Heart right ventricle (tissue), 16 donors: ENCODE measurements at regions not wholly inside any gene's neighbourhood (a gene's known extent, or its start where the extent isn't known, plus 50 kb on each side); places are given as distances from the start of the nearest gene placed in this dataset.

ENCODE experiments used
- ATAC-seq, 8 donors: fragments of 200-7000 bp; cut with Tn5 transposase; one replicate each; pipeline ENCODE4 v1.9.1; 2020; ENCODE audit warnings: mild to moderate bottlenecking in 8 of 8, moderate library complexity in 8 of 8, moderate number of reproducible peaks in 1 of 8
- DNase-seq, 2 donors: peaks; one replicate each; pipeline ENCODE4 v3.0.0-alpha.2; 2020
- H3K27ac ChIP-seq, 10 donors: fragments of 200-600 bp; sonication (generic) in 2 of 10; one replicate each; pipeline versions ENCODE4 v1.5.0 to v1.8.0; 2020 to 2022; ENCODE audit warnings: mild to moderate bottlenecking in 3 of 10
- H3K27me3 ChIP-seq, 7 donors: fragments of 200-600 bp; one replicate each; pipeline ENCODE4 v1.8.0; 2021 to 2022; ENCODE audit warnings: mild to moderate bottlenecking in 2 of 7
- H3K36me3 ChIP-seq, 9 donors: fragments of 200-600 bp; sonication (generic) in 1 of 9; one replicate each; pipeline versions ENCODE4 v1.5.0 to v1.8.0; 2020 to 2022; ENCODE audit warnings: mild to moderate bottlenecking in 2 of 9
- H3K4me1 ChIP-seq, 9 donors: fragments of 200-600 bp; sonication (generic) in 1 of 9; one replicate each; pipeline versions ENCODE4 v1.5.0 to v1.8.0; 2020 to 2022; ENCODE audit warnings: mild to moderate bottlenecking in 4 of 9
- H3K4me3 ChIP-seq, 10 donors: fragments of 200-600 bp; sonication (generic) in 2 of 10; one replicate each; pipeline versions ENCODE4 v1.5.0 to v1.8.0; 2020 to 2022; ENCODE audit warnings: mild to moderate bottlenecking in 7 of 10, moderate library complexity in 2 of 10
- H3K9me3 ChIP-seq, 11 donors: fragments of 200-600 bp in 10 of 11; sonication (generic) in 2 of 11; one replicate each; pipeline versions ENCODE4 v1.5.0 to v1.8.0; 2013 to 2022; ENCODE audit warnings: mild to moderate bottlenecking in 2 of 11, control low read depth in 1 of 11, moderate library complexity in 1 of 11
- WGBS, 2 donors: extraction: QIAGEN DNeasy Blood & Tissue Kit; methylation state at CpG; one replicate each; pipeline ENCODE4 v1.1.7; 2013; ENCODE audit warnings: inconsistent platforms in 1 of 2; 5-methylcytosine and 5-hydroxymethylcytosine counted together
- intact Hi-C, 10 donors: fragments of 100-400 bp; cut with DNase I; formaldehyde crosslinking; loops; one replicate each; pipeline versions ENCODE4 v1.11.1 to v1.14.2; 2022
- TF ChIP-seq, protein P1 (sequence below), 9 donors: fragments of 200-600 bp; sonication (generic) in 2 of 9; IDR thresholded peaks; one replicate each; pipeline versions ENCODE4 v1.5.0 to v1.8.0; 2021 to 2022; ENCODE audit warnings: antibody characterized with exemption in 9 of 9, mild to moderate bottlenecking in 5 of 9, moderate library complexity in 1 of 9
- donor health status: Arrhythmogenic right ventricular cardiomyopathy.
- donor health status: ischemic (EF 13 %, LVEDD 7.1; RV severe dilation, severe dysfunction).
- donor health status: healthy with polysubstance abuse.
- donor health status: DM: no; HTN: yes; CAD: no.
- donor health status: DM: no; HTN: no; CAD: no.
- donor health status: ischemic (EF 25% LVEDD 6.9; RV normal size, moderate dysfunction).
- donor health status: ischemic (EF 25% LVEDD 5.7; RV mildly dilated, moderate dysfunction).
- donor health status: healthy.
- donor health status: DM: yes; HTN: yes; CAD: no.
- donor health status: Ischemic cardiomyopathy.
- donor health status: ischemic (EF 35%, LVEDD 5.7; RV mildly dilated, moderate dysfunction).
- donor health status: nonischemic (EF 11% LVEDD 7.7; RV severe dilation, severe dysfunction).
- donor health status: DM: yes; HTN: yes; CAD: no.
- donor health status: PGD.
- donor health status: ischemic (EF 29% LVEDD 5.4; RV normal size, mild dysfunction).
- donor health status: nonischemic (EF 23%, LVEDD 6.1; RV moderate dilation, normal function).

DNA sequence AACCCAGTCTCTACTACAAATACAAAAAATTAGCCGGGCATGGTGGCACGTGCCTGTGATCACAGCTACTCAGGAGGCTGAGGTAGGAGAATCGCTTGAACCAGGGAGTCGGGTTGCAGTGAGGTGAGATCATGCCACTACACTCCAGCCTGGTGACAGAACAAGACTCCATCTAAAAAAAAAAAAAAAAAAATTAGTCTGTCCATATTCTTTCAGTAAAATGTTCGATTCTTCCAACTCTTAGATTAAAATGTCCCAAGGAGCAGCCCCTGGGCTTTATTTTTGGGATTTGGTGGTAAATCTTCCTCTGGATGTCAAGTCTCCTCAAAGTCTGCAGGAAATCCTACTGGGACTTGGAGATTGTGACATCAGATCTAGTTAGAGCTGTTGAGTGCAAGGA, 101.0 kb upstream of the EEF1E1 start:
- ATAC-seq, result no peak
- DNase-seq, result no peak
- H3K36me3 ChIP-seq, result no peaks in the 10 kb centered on the region
- WGBS, 2 donors, result 81 to 87% methylated on average over 5 of the region's 5 CpGs
- H3K27me3 ChIP-seq, result peaks cover 0 to 19% (median 3%) of the 10 kb centered on the region in 7 donors
- H3K4me1 ChIP-seq, result no peaks in the 10 kb centered on the region
- no peak overlapping the region for H3K27ac ChIP-seq
- H3K4me3 ChIP-seq, result no peak overlapping the region
- intact Hi-C loops, result no loop called here
- TF ChIP-seq, protein P1, sequence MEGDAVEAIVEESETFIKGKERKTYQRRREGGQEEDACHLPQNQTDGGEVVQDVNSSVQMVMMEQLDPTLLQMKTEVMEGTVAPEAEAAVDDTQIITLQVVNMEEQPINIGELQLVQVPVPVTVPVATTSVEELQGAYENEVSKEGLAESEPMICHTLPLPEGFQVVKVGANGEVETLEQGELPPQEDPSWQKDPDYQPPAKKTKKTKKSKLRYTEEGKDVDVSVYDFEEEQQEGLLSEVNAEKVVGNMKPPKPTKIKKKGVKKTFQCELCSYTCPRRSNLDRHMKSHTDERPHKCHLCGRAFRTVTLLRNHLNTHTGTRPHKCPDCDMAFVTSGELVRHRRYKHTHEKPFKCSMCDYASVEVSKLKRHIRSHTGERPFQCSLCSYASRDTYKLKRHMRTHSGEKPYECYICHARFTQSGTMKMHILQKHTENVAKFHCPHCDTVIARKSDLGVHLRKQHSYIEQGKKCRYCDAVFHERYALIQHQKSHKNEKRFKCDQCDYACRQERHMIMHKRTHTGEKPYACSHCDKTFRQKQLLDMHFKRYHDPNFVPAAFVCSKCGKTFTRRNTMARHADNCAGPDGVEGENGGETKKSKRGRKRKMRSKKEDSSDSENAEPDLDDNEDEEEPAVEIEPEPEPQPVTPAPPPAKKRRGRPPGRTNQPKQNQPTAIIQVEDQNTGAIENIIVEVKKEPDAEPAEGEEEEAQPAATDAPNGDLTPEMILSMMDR (IDR thresholded peaks at IDR 0.05), result no peak
- H3K9me3 ChIP-seq, result no peaks in the 10 kb centered on the region

DNA sequence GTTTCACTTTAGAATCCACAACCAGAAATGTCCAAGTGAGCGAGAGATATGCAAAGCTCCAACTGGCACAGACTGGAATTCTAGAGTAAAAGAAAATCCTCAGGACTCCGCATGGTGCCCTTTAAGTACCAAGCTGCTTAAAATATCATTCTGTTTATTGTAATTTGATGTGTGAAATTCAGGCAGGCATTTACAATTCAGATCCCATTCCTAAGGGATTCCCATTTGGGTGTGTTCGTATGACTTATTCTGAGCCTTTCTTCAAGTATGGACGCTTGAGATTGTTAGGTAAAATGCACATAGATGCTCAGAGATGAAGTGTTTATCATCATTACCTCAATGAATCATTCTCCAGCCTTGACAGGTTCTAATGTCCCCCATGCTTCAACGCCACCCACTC, 99.3 kb upstream of the EEF1E1 start:
- H3K4me1 ChIP-seq, result no peaks in the 10 kb centered on the region
- no peak for ATAC-seq
- intact Hi-C loops, result no loop called here
- H3K4me3 ChIP-seq, result no peak overlapping the region
- H3K9me3 ChIP-seq, result peaks cover 0 to 6% (median 0%) of the 10 kb centered on the region in 11 donors
- H3K27me3 ChIP-seq, result peaks cover 0 to 16% (median 3%) of the 10 kb centered on the region in 7 donors
- no peak overlapping the region for H3K27ac ChIP-seq
- TF ChIP-seq, protein P1 (IDR thresholded peaks at IDR 0.05), result no peak
- H3K36me3 ChIP-seq, result no peaks in the 10 kb centered on the region
- DNase-seq, result no peak
- WGBS, 2 donors, result 76 to 77% methylated on average over 5 of the region's 5 CpGs

DNA sequence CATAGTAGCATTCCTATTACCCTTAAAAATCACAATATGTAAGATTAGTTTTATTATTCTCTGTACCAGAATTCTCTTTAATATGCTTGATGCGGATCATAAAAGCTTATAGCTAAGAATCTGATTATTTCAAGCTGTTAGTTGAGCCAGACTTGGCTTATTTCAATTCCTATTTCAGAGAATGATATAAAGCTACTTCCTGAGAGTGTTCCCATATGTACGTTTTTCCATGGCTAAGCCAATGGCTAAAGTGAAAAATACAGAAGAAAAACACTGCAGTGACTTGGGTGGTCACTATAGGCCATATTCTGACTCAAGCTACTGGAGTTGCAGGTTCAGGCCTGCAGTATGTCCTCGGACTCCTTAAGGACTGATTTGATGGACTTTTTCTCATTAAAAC, 97.9 kb upstream of the EEF1E1 start:
- H3K9me3 ChIP-seq, result peaks cover 0 to 6% (median 0%) of the 10 kb centered on the region in 11 donors
- ATAC-seq (no peak), DNase-seq (no peak)
- TF ChIP-seq, protein P1 (IDR thresholded peaks at IDR 0.05), result no peak
- H3K4me3 ChIP-seq, result no peak overlapping the region
- 74 to 78% methylated on average over 3 of the region's 3 CpGs for WGBS, 2 donors
- peaks cover 0 to 16% (median 3%) of the 10 kb centered on the region in 7 donors for H3K27me3 ChIP-seq
- no peaks in the 10 kb centered on the region for H3K36me3 ChIP-seq
- H3K27ac ChIP-seq, result no peak overlapping the region
- no peaks in the 10 kb centered on the region for H3K4me1 ChIP-seq
- intact Hi-C loops, result no loop called here

DNA sequence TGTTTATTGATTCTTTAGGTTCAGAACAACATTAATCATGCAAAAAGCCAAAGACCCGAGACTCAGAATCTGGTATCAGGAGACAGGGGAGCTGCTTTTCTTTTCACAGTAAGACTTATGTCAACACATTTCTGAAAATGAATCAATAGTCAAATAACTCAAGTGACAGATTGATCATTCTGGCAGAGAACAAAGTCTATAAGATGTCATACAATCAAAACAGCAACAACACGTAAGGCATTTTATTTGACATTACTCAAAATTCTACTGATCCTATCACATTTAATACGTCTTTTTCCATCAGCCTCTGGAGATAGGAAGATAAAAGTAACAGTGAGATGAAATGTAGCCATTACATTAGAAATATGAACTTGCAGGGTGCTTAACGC, 93.4 kb upstream of the EEF1E1 start:
- peaks cover 0 to 6% (median 0%) of the 10 kb centered on the region in 11 donors for H3K9me3 ChIP-seq
- H3K27ac ChIP-seq, result no peak overlapping the region
- TF ChIP-seq, protein P1 (IDR thresholded peaks at IDR 0.05), result no peak
- no peaks in the 10 kb centered on the region for H3K36me3 ChIP-seq
- no peak overlapping the region for H3K4me3 ChIP-seq
- intact Hi-C loops, result no loop called here
- ATAC-seq (no peak), DNase-seq (no peak)
- WGBS, 2 donors, result 66 to 69% methylated on average over 4 of the region's 4 CpGs
- no peaks in the 10 kb centered on the region for H3K4me1 ChIP-seq
- peaks cover 0 to 7% (median 0%) of the 10 kb centered on the region in 7 donors for H3K27me3 ChIP-seq
